Gastrocnemius medialis (tissue), 4 donors: ENCODE measurements at regions not wholly inside any gene's neighbourhood (a gene's known extent, or its start where the extent isn't known, plus 50 kb on each side); places are given as distances from the start of the nearest gene placed in this dataset.

Experiments used
- ATAC-seq, 2 donors: fragments of 150-250 bp; one replicate each; pipeline ENCODE4 v1.9.1; 2016
- DNase-seq, 2 donors: peaks; one replicate each; pipeline ENCODE4 v3.0.0-alpha.2; 2019
- H3K27ac ChIP-seq, 4 donors: fragments of 200-600 bp; sonication (generic); 1 replicate in 1 of 4; 2 replicates in 3 of 4; pipeline ENCODE4 v1.5.1; 2016 to 2018; ENCODE audit warnings: mild to moderate bottlenecking in 2 of 4, moderate library complexity in 1 of 4
- H3K27me3 ChIP-seq, 3 donors: fragments of 200-600 bp; sonication (generic) in 2 of 3; 1 replicate in 1 of 3; 2 replicates in 2 of 3; pipeline versions ENCODE4 v1.5.1 to v1.6.0; 2016 to 2019; ENCODE audit warnings: mild to moderate bottlenecking in 1 of 3, moderate library complexity in 1 of 3
- H3K36me3 ChIP-seq, 2 donors: fragments of 200-600 bp; sonication (generic) in 1 of 2; one replicate each; pipeline ENCODE4 v1.5.1; 2017 to 2018
- H3K4me1 ChIP-seq, 2 donors: fragments of 200-600 bp; sonication (generic) in 1 of 2; one replicate each; pipeline ENCODE4 v1.5.1; 2016 to 2017; ENCODE audit warnings: mild to moderate bottlenecking in 2 of 2
- H3K4me3 ChIP-seq, 4 donors: fragments of 200-600 bp; sonication (generic) in 3 of 4; 1 replicate in 1 of 4; 2 replicates in 3 of 4; pipeline ENCODE4 v1.5.1; 2016 to 2019; ENCODE audit warnings: mild to moderate bottlenecking in 2 of 4
- H3K9me3 ChIP-seq, 3 donors: fragments of 200-600 bp; sonication (generic) in 2 of 3; 1 replicate in 1 of 3; 2 replicates in 2 of 3; pipeline ENCODE4 v1.5.1; 2016 to 2019
- CTCF ChIP-seq, 5 experiments: fragments of 450-650 bp in 3 of 5; fragments of 200-600 bp in 2 of 5; sonication (generic) in 2 of 5; IDR thresholded peaks in 4 of 5; conservative IDR thresholded peaks in 1 of 5; 1 replicate in 4 of 5; 2 replicates in 1 of 5; pipeline ENCODE4 v1.5.1; 2016 to 2019; ENCODE audit warnings: antibody characterized with exemption in 5 of 5, mild to moderate bottlenecking in 3 of 5, moderate library complexity in 3 of 5
- POLR2A ChIP-seq, 2 donors: fragments of 450-650 bp; IDR thresholded peaks; one replicate each; pipeline ENCODE4 v1.6.1; 2017; ENCODE audit warnings: antibody characterized with exemption in 2 of 2, mild to moderate bottlenecking in 2 of 2, moderate library complexity in 2 of 2
- in situ Hi-C, 4 donors: fragments of 200-750 bp; cut with MboI; loops; one replicate each; pipeline versions ENCODE4 v1.15.0 to v1.8.0; 2017; ENCODE audit warnings: low sequenced_read_pairs in 4 of 4
- intact Hi-C: fragments of 100-400 bp; cut with DNase I; formaldehyde crosslinking; loops from one replicate; pipeline ENCODE4 v1.15.1; 2023; ENCODE audit warnings: low total_unique reads

GRCh38 chr2:117118994-117119393 lies 695.5 kb upstream of the DDX18 start:
- TF ChIP-seq CTCF (IDR thresholded peaks at IDR 0.05 in 4 of 5, conservative IDR thresholded peaks at IDR 0.05 in 1 of 5) = no peak
- no peak for TF ChIP-seq POLR2A (IDR thresholded peaks at IDR 0.05)
- intact Hi-C loops (no loop called here), in situ Hi-C loops (no loop called here)
- H3K36me3 ChIP-seq = no peaks in the 10 kb centered on the region
- no peak overlapping the region for H3K4me3 ChIP-seq
- no peaks in the 10 kb centered on the region for H3K4me1 ChIP-seq
- no peak overlapping the region for H3K27ac ChIP-seq
- ATAC-seq (no peak), DNase-seq (no peak)
- no peaks in the 10 kb centered on the region for H3K9me3 ChIP-seq
- no peaks in the 10 kb centered on the region for H3K27me3 ChIP-seq

GRCh38 chr2:117123362-117123761 lies 691.1 kb upstream of the DDX18 start:
- DNase-seq (no peak), ATAC-seq (no peak)
- no peak overlapping the region for H3K27ac ChIP-seq
- no peaks in the 10 kb centered on the region for H3K4me1 ChIP-seq
- no peaks in the 10 kb centered on the region for H3K9me3 ChIP-seq
- intact Hi-C loops = no loop called here
- TF ChIP-seq CTCF (IDR thresholded peaks at IDR 0.05 in 4 of 5, conservative IDR thresholded peaks at IDR 0.05 in 1 of 5) (no peak), POLR2A (IDR thresholded peaks at IDR 0.05) (no peak)
- H3K4me3 ChIP-seq = no peak overlapping the region
- H3K27me3 ChIP-seq = no peaks in the 10 kb centered on the region
- no peaks in the 10 kb centered on the region for H3K36me3 ChIP-seq
- in situ Hi-C loops = no loop called here

- no peak overlapping the region for H3K27ac ChIP-seq
- intact Hi-C loops (no loop called here), in situ Hi-C loops (no loop called here)
- DNase-seq (no peak), ATAC-seq (no peak)
- H3K9me3 ChIP-seq = no peaks in the 10 kb centered on the region
- H3K4me1 ChIP-seq = no peaks in the 10 kb centered on the region
- no peak for TF ChIP-seq POLR2A (IDR thresholded peaks at IDR 0.05)
- TF ChIP-seq CTCF (IDR thresholded peaks at IDR 0.05 in 4 of 5, conservative IDR thresholded peaks at IDR 0.05 in 1 of 5) = no peak
- no peak overlapping the region for H3K4me3 ChIP-seq
- H3K27me3 ChIP-seq = no peaks in the 10 kb centered on the region
- no peaks in the 10 kb centered on the region for H3K36me3 ChIP-seq
Observed at GRCh38 chr2:117126656-117127055, 687.8 kb upstream of the DDX18 start.

GRCh38 chr2:117127680-117128079 lies 686.8 kb upstream of the DDX18 start:
- Histone ChIP-seq H3K4me1 (no peaks in the 10 kb centered on the region), H3K27ac (no peak overlapping the region), H3K27me3 (no peaks in the 10 kb centered on the region), H3K36me3 (no peaks in the 10 kb centered on the region), H3K4me3 (no peak overlapping the region), H3K9me3 (no peaks in the 10 kb centered on the region)
- intact Hi-C loops = no loop called here
- in situ Hi-C loops = no loop called here
- TF ChIP-seq POLR2A (IDR thresholded peaks at IDR 0.05) (no peak), CTCF (IDR thresholded peaks at IDR 0.05 in 4 of 5, conservative IDR thresholded peaks at IDR 0.05 in 1 of 5) (no peak)
- no peak for DNase-seq
- ATAC-seq = no peak

- no peaks in the 10 kb centered on the region for H3K36me3 ChIP-seq
- no peak for ATAC-seq
- TF ChIP-seq CTCF (IDR thresholded peaks at IDR 0.05 in 4 of 5, conservative IDR thresholded peaks at IDR 0.05 in 1 of 5) = no peak
- TF ChIP-seq POLR2A (IDR thresholded peaks at IDR 0.05) = no peak
- no peak overlapping the region for H3K4me3 ChIP-seq
- no peak for DNase-seq
- H3K27ac ChIP-seq = no peak overlapping the region
- H3K4me1 ChIP-seq = no peaks in the 10 kb centered on the region
- intact Hi-C loops = no loop called here
- no peaks in the 10 kb centered on the region for H3K9me3 ChIP-seq
- no peaks in the 10 kb centered on the region for H3K27me3 ChIP-seq
- in situ Hi-C loops = no loop called here
Observed at GRCh38 chr2:117128461-117128860, 686.0 kb upstream of the DDX18 start.
